ENCODE measurements at regions not wholly inside any gene's neighbourhood (a gene's known extent, or its start where the extent isn't known, plus 50 kb on each side); places are given as distances from the start of the nearest gene placed in this dataset.

- peak; percentile 20 for DNase-seq (ENCODE audit: low read depth)
Observed at GRCh38 chr6:91708534-91708933, 1121.7 kb upstream of the MAP3K7 start.

- DNase-seq (ENCODE audit: low read depth) = no peak
Observed at GRCh38 chr6:91705646-91706045, 1118.8 kb upstream of the MAP3K7 start.

GRCh38 chr6:91704531-91704930 lies 1117.7 kb upstream of the MAP3K7 start:
- peak; percentile 46 for DNase-seq (ENCODE audit: low read depth)

- DNase-seq (ENCODE audit: low read depth) = no peak
Observed at GRCh38 chr6:91697010-91697695, 1110.3 kb upstream of the MAP3K7 start.

- DNase-seq (ENCODE audit: low read depth) = no peak
Observed at GRCh38 chr6:91695221-91695620, 1108.3 kb upstream of the MAP3K7 start.

GRCh38 chr6:91694016-91694654 lies 1107.3 kb upstream of the MAP3K7 start:
- no peak for DNase-seq (ENCODE audit: low read depth)

GRCh38 chr6:91691449-91691848 lies 1104.6 kb upstream of the MAP3K7 start:
- DNase-seq (ENCODE audit: low read depth) = no peak

GRCh38 chr6:91683240-91683639 lies 1096.4 kb upstream of the MAP3K7 start:
- no peak for DNase-seq (ENCODE audit: low read depth)

GRCh38 chr6:91681296-91681695 lies 1094.4 kb upstream of the MAP3K7 start:
- DNase-seq (ENCODE audit: low read depth) = no peak

- no peak for DNase-seq (ENCODE audit: low read depth)
Observed at GRCh38 chr6:91678679-91679446, 1092.0 kb upstream of the MAP3K7 start.

- DNase-seq (ENCODE audit: low read depth) = no peak
Observed at GRCh38 chr6:91672201-91672600, 1085.3 kb upstream of the MAP3K7 start.

GRCh38 chr6:91669871-91670268 lies 1083.0 kb upstream of the MAP3K7 start:
- no peak for DNase-seq (ENCODE audit: low read depth)

- no peak for DNase-seq (ENCODE audit: low read depth)
Observed at GRCh38 chr6:91669154-91669870, 1082.4 kb upstream of the MAP3K7 start.

GRCh38 chr6:91667596-91667995 lies 1080.7 kb upstream of the MAP3K7 start:
- no peak for DNase-seq (ENCODE audit: low read depth)

- no peak for DNase-seq (ENCODE audit: low read depth)
Observed at GRCh38 chr6:91664327-91664959, 1077.6 kb upstream of the MAP3K7 start.

- DNase-seq (ENCODE audit: low read depth) = no peak
Observed at GRCh38 chr6:91660893-91661292, 1074.0 kb upstream of the MAP3K7 start.

- DNase-seq (ENCODE audit: low read depth) = no peak
Observed at GRCh38 chr6:91659891-91660290, 1073.0 kb upstream of the MAP3K7 start.

- DNase-seq (ENCODE audit: low read depth) = no peak
Observed at GRCh38 chr6:91654793-91655192, 1067.9 kb upstream of the MAP3K7 start.

- DNase-seq (ENCODE audit: low read depth) = no peak
Observed at GRCh38 chr6:91654357-91654756, 1067.5 kb upstream of the MAP3K7 start.

- DNase-seq (ENCODE audit: low read depth) = no peak
Observed at GRCh38 chr6:91653895-91654294, 1067.0 kb upstream of the MAP3K7 start.

GRCh38 chr6:91653076-91653723 lies 1066.3 kb upstream of the MAP3K7 start:
- DNase-seq (ENCODE audit: low read depth) = no peak
